ENCODE measurements at regions not wholly inside any gene's neighbourhood (a gene's known extent, or its start where the extent isn't known, plus 50 kb on each side); places are given as distances from the start of the nearest gene placed in this dataset.

DNA sequence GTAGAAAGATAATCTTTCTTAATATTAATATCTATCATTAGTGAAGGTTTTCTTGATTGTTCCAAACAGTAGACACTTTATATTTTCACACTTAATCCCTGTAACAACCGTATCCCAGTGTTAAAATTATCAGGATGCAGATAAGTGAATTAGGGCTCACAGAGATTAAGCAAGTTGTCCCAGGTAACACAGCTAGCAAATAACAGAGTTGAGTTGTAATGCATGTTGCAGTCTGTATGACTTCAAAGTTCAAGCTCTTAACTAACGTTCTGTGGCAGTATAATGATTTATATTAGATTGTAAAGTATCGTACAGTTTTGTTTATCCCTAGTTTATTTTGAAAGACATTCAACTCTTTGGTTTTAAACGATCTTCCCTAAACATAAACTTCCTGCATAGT, 517.5 kb downstream of the TFAP2B start:
- no peak for DNase-seq

- no peak for DNase-seq
These were observed 518.6 kb downstream of the TFAP2B start for GRCh38 chr6:51337277-51337676.

DNA sequence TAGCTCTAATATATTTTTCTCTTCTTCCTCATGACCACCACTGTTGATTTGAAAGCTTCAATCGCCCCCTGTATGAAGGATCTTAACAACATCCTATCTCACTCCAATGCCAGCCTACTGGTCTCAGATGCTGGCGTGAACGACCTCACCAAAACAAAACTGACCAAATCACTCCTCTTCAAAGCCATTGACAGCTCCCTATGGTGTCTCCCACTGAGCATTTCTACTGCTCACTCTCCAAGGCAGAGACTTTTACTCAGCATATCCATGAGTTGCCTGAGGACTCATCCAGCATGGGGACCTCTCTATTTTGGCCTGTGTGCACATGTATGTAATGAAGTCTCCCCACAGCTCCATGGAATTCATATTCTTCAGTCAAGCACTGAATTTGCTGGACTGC, 520.4 kb downstream of the TFAP2B start:
- no peak for DNase-seq

DNA sequence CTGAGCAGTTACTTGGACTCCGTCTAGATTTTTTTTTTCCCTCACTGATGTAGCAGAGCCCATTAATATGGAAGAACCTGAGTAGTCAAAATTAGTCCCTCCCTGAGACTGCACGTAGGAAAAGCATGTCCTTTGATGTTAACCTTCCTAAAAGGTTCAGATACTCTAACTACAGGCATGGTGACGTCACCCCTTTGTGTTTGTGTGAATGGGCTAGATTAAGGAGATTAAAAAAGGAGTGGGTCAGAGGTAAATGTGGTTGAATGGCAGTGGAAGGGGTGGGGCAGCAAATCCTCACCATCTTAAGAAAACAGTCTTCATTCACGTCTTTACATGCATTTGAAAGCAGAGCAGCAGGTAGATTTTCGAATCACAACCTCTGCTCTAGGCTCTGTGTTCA, 521.1 kb downstream of the TFAP2B start:
- DNase-seq = no peak

DNA sequence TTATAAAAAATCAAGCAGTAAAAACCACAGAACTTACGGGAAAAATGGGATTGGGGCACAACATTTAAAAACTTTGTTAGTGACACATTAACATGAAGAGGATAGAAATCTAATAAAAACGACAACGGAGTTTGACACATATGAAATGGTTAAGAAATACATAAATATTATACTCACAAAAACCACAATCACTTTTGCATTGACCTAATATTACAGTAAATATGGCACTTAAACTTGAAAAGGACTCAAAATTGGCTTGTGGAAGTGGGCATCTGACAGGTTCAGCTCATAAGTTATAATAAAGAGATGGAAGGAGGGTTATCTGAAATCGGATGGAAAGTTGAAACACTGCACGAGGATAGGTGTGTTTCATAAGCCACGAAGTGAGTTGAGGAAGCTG, 523.7 kb downstream of the TFAP2B start:
- DNase-seq = no peak

- DNase-seq = no peak
These were observed 531.2 kb downstream of the TFAP2B start for GRCh38 chr6:51349857-51350256.

DNA sequence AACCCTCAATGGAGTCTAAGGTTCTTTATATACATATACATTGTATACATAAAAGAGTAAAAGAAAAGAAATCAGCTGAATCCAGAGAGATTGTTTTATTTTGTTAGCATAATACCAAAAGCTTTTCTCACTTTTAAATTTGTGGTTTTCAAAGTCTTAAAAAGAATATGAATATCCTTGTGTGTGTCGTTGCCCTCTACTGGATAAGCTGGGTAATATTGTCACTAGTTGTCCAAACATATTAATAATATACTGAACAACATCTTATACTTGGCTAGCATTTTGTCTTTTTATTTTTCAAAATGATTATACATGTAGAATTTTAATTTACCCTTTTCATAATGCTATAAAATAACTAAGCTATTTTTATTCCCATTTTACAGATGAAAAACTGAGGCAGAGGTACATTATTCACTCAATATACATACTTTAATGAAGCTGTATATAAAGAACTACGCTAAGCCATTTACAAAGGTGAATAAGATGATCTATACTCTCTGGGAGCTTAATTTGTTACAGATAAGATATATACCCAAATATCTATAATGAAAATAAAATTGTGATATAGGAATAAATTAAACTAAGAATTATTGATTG, 531.7 kb downstream of the TFAP2B start:
- DNase-seq = peak; percentile 2

DNA sequence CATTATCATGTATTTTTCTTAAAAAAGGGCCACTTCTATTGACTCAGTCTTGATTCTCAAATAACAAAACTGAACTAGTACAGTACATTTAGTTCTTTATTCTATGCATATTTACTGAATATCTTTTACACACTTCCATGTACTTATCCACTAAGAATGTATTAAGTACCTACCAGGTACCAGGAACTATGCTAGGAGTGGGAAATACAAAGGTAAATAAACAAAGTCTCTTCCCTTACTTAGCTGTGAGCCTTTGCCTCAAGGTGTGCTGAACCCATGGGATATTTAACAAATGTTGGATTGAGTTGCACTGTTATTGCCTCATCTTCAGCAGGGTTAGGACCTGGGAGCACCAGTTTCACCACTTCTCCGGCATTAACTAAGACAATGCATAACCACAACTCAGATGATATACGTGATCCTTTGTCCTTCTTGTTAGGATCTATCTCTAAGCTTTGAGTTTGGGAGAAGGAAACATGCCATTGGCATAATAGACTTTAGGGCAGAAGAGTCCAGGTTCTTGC, 533.9 kb downstream of the TFAP2B start:
- DNase-seq = no peak

DNA sequence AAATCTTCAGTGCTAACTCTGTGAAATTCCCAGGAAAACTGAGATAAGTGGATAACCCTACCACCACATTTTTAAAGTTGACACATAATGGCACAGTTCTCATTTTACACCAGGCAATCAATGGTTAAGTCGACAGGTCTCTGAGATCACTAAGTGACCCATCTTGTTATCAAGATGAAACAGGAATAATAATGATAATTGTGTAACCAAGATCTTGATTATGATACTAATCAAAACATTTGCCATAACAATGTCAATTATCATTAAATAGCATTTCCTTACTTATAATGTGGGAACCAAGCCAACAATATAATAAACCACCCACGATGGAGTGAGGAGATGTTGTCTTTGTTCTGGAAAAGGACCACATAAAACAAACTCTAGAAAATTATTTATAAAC, 541.6 kb downstream of the TFAP2B start:
- no peak for DNase-seq

DNA sequence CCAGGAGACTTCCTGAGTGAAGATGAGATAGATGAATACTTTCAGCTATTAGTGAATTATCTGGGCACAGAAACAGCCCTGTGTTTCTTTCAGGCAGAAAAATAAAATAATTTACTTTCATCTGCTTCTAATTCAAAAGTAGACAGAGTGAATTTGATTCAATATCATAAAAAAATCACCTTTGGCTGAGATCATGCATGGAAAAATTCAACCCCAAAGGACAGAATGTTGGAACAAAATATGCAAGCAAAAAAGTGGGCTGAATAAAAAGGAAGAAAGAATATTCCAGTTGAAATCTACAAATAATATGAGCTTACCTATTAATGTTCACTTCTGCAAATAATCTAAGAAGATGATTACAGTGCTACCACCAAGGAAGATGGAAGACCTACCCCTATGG, 546.9 kb downstream of the TFAP2B start:
- DNase-seq = no peak

GRCh38 chr6:51369485-51369884, 550.8 kb downstream of the TFAP2B start:
- no peak for DNase-seq

- DNase-seq = no peak
These were observed 564.2 kb downstream of the TFAP2B start for GRCh38 chr6:51382847-51383246.

DNA sequence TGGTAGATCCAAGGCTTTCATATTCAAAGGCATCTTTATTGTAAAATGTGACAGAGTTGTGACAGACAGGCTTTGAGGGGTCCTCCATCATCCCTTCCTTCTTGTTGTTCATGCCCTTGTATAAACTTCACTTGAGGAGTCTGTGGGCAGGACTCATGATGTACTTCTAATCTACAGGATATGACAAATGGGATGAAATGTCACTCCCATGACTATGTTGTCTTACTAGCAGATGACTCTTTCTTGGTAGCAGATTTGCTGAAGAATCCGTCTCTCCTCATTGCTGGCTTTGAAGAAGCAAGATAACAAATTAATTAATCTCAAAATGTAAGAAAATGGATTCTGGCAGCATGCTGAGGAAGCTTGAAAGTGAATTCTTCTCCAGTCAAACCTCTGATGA, 566.1 kb downstream of the TFAP2B start:
- no peak for DNase-seq

DNA sequence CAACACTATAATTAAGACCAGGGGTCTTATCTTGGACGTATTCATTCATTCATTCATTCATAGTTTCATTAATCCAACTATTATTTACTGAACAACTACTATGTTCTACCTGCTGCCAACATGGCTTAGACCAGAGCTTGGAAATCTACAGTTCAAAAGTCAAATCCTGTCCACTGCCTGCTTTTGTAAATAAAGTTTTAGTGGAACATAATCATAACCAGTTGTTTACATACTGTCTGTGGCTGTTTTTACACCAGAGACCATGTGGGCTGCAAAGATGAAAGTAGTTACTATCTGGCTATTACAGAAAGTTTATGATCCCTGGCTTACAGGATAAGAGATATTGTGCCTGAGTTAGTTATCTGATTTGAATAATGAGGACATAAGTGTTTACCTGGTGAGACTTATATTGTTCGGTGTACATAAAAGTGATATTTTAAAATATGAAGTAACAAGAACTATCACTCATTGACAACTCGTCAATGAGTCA, 567.7 kb downstream of the TFAP2B start:
- no peak for DNase-seq

DNA sequence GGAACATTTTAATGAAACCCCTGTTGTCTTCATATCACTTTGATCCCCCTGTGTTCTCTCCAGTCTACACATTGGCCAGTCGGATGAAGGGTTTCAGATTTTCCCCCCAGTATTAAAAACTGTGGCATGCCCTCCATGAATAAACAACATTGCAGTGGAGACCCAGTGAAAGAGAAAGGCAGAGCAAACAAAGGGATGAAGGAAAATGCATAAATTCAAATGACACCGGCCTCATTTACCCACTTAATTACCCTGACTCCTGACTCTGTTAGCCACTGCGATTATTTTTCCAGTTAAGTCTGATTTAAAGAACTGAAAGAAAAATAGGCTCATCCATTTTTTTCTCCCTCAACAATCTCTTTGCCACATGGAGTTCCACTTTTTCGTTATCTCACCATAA, 569.2 kb downstream of the TFAP2B start:
- DNase-seq = no peak

DNA sequence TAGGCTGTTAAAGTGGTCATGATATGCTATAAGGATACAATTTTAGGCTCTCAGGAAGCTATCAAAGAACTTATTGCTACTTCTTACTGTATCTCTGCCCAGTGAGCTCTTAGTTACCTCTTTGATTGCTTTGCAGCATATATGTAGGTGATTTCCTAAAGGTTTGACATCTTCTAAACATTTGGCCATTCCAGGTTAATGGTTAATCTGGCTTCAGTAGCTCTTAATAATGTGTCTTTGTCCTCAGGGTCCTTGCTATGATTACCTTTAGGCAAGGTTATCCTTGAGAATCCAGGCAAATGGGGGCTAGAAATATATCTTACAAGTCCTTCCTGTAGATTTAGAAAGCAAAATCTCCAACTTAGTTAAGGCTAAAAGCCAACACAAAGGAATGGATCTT, 575.4 kb downstream of the TFAP2B start:
- no peak for DNase-seq

GRCh38 chr6:51396583-51396982, 577.9 kb downstream of the TFAP2B start:
- no peak for DNase-seq

DNA sequence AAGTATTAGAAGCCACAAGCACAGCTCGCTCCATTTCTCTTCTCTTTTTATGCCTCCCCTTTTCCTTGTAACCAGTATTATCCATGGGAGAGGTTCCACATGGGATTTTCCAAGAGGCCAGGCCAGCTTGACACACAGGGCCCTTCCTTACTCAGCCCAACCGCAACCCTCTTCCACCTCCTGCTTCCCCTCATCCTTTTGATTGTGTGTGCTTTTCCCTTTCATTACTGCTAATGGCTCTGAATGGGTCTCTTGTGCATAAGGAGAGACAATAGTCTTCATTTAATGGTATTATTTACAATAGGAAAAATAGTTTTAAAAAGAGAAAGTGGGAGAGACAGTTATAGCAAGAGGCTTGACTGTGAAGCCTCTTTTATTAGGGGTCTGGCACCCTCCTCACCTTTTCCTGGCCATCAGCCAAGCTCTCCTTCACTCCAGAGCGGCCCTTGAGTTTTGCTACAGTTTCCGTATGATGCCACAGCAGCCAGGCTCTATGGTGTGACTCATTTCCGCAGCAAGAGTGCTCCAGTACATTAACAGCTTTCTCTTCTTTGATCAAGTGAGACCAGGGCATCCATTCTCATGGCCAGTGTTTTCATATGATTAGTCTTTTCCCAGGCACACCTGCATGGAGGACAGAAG, 579.5 kb downstream of the TFAP2B start:
- peak; percentile 89 for DNase-seq

DNA sequence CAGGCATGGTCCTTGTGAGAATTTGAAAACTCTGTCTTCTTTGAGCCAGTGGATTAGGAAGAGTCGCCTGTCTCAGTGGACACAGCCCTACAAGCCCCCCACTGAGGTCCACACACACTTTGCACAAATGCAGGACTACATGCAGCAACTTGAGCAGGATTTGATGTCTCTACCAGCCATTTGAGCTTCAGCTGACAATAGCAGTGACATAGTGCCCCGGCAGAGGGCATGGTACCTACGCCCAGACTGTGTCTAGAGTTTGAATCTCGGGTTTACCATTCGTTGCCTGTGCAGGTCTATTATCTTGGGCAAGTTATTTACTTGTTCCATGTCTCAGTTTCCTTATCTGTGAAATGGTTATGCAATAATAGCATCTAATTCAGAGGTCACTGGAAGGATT, 580.1 kb downstream of the TFAP2B start:
- DNase-seq = peak; percentile 25

DNA sequence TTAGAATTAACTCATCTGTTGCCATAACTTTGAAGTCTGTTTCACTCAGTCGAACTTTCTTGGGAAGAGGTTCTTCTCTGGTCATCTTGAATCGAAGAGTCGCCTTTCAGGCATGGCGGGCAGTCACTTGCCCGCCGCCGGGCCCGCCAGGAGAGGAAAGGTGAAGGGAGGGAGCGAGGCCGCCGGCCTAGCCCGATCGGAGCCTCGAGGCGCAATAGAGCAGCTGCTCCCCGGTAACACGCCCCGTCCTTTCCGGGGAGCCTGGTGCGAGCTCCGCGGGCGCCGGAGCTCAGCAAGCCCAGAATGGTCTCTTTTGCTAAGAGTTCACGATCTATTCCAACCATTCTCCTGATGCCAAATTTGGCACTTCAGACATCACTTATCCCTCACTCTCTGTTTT, 591.8 kb downstream of the TFAP2B start:
- DNase-seq = no peak

GRCh38 chr6:51411496-51412125, 592.9 kb downstream of the TFAP2B start:
- DNase-seq = no peak

DNA sequence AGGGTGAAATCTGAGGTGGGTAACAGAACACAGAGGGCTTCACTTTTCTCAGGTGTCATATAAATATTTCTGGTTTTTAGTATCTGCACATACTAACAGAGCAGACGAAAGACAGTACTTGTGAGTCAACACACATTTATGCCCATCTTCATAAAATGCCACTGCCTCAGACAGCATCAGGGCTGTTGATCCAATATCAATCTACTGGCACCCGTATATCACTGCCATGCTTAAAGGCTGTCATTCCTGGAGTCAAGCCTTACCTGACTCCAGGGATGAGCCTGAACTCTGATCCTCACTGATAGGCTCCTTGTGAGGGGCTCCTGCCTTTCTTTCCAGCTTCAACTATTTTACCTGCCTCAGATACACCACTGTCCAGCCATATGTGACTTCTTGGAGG, 595.7 kb downstream of the TFAP2B start:
- no peak for DNase-seq

DNA sequence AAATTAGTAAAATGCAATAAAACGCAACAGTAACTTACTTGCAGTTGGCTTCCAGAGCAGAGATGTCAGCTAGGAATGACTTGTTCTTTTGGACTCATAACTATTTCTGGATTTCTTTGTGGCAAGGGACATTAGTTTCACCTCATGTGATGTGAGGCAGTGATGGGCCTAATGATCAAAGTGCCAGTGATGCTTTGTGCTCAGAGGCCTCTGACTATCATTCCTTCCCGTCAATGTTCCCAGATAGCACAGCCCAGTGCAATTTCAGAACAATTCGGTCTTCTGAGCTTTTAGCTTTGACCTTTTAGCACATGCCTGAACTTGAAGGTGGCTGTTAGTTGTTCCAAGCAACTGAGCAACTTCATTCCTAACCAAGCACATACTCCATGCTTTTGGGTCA, 596.8 kb downstream of the TFAP2B start:
- DNase-seq = no peak

DNA sequence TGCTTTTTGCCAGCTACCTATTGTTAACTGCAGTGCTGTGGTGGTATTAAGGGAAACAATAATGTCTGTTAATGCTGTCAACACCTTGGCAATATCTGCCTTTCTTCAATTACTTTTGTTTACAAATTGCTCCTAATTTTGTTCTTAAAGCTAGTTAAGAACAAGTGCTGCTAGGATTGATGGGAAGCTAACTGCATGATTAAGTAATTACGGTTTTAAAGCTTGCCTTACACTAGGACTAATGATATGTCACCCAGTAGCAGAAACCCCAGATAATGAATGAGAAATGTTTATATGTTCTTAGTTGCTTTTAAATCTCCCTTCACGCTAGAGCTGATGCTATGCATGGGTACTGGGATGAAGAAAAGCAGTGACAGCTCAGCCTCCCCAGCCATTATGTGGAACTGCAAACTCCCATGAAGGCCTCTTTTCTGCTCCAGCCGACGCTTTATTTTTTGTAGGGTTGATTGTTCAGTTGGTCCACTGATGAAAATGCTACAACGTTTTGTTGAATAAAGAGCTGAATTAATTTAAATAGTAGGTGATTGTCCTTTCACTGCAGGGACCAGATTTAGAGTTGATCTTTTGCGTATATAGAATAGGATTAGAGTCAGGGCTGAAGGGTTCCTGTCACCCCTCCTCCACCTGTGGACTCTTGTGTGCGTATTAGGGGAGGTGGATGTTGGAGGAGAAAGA, 610.5 kb downstream of the TFAP2B start:
- DNase-seq = no peak
